IPS-NIHi7 (cell line): ENCODE measurements at regions not wholly inside any gene's neighbourhood (a gene's known extent, or its start where the extent isn't known, plus 50 kb on each side); places are given as distances from the start of the nearest gene placed in this dataset.
"Not testable (repeated sequence)": the region's sequence is repeated elsewhere in the genome, so short reads cannot be mapped to it uniquely, and the experiment has no call there.

Source experiments
- DNase-seq: peaks from one replicate; pipeline ENCODE4 v3.0.0; 2012; ENCODE audit warnings: mixed read lengths; ENCODE audit errors: extremely low spot score

DNA sequence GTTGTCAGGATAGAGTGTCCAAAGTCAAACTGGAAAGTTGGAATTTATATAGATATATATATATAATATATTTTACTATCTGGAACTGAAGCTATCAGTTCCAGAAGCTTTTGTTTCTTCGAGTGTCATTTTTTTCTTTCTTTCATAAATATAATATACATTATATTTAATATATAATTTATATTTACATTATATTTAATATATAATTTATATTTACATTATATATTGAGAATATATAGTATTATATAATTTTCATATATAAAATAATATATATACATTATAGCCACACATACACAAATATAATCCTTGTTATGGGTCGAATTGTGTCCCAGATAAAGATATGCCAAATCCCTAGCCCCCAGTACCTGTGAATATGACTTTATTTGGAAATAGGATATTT lies 842.3 kb upstream of the LRRC4C start:
- DNase-seq: no peak

DNA sequence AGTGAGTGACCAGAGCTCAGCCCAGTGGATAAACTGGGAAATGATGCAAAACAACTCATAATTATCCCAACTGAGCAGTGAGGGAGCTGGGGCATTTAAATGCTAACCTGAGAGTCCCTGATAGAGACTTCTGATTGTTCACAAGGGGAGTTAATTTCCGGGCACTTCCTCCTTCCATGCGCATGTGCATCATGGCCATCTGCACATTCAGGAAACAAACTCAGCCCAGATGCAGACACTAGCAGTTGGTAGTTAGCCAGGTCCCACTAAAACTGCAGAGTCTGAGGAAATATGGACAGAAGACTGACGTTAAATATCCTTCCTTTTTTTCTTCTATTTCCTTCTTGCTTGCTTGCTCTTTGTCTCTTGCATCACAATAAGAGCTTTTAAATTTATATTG lies 852.1 kb upstream of the LRRC4C start:
- DNase-seq: no peak

DNA sequence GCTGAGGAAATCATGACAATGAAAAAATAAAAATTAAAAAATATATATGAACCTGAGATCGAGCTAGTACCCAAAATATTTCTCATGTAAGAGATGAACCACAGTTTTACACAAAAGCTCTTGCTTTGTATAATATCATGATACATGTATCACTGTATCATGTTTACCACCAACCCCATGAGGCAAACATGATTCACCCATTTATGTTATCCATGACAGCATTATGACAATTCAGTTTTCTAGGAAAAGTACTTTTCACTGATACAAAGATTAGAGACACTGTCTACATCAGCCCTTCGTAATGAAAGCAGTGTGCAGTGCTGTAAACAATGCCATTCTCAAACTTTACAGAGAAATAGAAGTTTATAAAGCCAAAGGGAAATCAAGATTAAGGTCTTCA lies 852.5 kb upstream of the LRRC4C start:
- DNase-seq: no peak

DNA sequence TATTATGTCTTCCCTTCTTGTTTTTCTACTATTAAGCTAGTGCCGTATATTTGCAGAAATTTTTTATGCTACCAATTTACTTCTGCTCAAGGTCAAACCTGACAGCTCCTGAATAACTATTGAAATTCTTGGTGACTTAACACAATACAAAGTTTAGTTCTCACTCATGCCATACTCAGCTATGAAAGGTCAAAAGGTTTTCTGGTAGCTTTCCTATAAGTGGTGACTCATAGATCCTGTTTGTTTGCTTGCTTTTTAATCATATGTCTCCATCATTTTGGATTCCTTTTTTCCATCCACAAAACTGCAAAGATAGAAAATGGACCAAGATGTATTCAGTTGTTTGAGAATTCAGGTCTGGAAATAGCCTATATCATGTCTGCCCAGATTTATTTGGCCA lies 855.8 kb upstream of the LRRC4C start:
- DNase-seq: no peak

DNA sequence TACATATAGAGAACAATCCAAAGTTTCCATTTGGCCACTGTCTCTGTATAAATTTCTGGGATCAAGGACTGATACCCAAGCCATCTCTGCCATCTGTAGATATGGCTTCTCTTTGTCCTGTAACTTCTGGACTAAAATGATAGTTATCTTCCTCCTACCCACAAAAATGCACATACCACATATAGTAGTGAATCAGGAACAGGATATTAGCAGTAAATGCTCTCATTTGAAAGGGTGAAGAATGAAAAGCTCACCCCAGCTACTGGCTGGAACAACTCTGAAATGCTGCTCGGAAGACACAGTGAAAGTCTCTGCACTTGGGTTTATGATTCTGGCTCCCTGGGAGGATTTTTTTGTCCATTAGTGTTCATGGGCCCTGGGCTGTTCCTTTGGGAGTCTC lies 856.4 kb upstream of the LRRC4C start:
- DNase-seq: no peak

DNA sequence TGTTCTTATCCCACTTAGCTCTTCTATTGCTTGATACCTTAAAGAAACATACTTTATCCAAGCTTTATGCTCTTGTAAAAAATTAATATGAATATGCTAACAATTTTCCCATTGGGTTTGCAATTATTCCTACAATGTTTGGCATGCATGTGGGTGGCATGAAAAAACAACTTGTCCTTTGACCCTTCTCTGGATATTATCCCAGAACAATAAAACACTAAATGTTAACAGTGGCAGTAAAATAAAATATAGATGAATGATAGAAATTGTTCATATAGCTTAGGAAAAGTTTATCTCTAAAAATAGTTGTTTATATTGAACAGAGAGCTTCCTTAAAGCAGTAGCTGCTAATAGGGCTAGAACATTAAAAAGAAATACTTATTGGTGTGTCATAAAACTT lies 860.5 kb upstream of the LRRC4C start:
- no peak for DNase-seq

DNA sequence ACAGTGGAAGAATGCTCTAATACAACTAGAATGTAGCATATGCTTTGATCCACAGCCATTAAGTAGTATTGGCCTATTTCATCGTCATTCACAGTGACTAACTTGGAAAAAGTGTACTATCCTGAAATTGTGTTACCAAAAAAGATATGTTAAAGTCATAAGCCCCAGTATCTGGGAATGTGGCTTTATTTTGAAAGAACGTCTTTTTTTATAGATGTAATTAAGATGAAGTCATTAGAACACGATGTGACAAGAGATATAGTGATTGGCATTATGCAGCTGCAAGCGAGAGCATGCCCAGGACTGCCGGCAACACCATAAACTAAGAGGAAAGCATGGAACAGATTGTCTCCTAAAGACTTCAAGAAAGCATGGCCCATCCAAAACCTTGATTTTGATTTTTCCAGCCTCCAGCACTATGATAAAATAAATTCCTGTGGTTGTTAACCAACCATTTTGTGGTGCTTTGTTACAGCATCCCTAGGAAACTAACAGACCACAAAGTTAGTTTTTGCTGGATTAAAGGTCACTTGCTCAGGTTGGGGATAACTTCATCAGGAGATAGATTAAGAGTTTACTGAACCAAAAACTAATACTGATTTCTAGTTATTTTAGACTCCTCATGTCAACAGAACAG lies 870.6 kb upstream of the LRRC4C start:
- DNase-seq: no peak

DNA sequence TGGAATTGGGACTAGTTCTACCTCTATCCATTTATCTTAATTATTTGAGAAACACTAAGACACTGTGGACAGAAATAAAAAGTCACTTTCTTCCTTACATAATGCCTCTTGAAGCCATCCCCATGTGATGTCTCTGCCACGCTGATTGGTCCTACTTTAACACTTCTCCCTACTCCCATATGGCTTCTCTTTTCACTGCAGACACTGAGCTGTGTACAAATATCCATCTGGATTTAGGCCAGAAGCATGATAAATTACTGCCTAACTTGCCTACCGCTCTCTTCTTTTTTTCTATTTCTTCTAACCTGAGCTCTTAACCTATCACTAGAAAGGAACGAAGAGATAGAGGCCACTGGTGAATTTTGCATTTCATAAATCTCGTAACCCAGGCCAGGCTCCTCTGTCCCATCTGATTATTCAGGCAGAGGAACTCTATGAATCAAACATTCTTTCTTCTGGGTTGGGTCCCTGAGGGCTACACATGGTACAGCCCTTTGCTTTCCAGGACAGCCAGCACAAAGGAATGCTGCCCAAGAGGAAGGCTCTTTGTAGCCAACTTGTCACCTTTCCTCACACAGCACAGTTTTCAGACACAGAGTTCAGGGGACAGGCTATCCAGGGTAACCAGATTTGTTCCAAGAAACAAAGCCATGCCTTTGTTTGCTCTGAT lies 878.5 kb upstream of the LRRC4C start:
- no peak for DNase-seq

DNA sequence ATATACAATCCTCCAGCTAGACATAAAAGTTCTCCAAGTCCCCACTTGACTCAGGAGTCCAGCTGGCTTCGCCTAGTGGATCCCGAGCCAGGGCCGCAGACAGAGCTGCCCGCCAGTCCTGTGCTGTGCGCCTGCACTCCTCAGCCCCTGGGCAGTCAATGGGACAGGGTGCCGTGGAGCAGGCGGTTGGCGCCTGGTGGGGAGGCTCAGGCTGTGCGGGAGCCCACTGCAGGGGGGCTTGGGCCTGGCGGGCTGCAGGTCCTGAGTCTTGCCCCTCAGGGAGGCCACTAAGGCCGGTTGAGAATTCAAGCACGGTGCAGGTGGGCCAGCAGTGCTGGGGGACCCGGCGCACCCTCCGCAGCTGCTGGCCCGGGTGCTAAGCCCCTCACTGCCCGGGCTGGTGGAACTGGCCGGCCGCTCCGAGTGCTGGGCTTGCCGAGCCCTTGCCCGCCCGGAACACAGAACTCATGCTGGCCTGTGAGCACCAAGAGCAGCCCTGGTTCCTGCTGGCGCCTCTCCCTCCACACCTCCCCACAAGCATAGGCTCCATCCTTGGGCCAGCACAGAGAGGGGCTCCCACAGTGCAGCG lies 884.8 kb upstream of the LRRC4C start:
- no peak for DNase-seq

DNA sequence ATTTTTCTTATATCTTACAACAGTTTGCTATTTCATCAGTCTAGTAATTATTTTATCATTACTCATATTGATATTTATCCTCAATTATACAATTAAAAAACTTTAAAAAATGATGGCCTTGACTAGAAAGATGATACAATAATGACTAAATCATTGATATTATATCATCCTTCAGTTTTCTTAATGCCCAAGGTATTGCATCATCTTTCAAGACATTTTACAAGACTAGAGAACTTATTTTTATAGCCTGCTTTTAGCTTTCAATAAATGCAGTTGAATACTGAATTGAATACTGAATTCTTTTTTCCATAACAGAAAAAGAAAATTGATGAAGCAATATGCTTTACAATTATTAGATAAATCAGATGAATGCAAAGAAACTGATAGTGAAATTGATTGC lies 886.5 kb upstream of the LRRC4C start:
- DNase-seq: no peak

DNA sequence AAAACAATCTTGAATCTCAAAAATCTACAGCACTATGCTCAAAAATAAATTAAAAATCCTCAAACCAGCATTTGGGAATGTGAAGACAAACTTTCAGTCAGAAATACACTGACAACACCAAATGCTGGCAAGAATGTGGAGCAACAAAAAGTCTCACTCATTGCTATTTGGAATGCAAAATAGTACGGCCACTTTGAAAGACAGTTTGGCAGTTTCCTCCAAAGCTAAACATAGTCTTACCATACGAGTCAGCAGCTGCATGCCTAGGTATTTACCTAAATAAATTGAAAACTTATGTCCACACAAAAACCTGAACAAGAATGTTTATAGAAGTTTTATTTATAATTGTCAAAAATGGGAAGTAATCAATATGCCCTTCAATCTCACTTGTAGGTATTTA lies 904.2 kb upstream of the LRRC4C start:
- no peak for DNase-seq

DNA sequence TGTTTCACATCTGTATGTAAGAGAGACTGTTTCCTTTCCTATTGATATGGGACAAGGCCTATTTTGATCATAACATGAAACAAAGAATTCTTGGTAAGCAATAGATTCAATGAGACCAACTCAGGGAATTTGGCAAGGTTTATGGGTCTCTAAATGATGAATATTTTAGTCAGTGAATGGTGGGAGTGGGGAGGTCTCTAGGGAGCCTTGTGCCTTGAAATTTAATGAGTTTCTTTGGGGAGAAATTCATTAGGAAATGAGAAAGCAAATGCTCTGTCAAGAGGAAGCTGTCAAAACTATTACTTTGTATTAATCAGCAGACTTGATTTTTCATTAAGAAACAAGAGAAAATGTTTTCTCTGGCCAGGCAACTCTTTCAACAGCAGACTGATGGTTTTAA lies 921.7 kb upstream of the API5 start:
- DNase-seq: no peak

DNA sequence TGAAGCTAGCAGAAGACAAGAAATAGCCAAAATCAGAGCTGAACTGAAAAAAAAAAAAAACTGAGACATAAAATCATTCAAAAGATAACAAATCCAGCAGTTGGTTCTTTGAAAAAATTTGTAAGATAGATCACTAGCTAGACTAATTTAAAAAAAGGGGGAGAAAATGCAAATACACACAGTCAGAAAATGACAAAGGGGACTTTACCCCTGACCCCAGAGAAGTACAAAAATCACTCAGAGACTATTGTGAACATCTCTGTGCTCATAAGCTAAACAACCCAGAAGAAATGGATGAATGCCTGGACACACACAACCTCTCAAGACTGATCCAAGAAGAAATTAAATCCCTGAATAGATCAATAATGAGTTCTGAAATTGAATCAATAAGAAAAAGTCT lies 914.3 kb upstream of the API5 start:
- DNase-seq: no peak

DNA sequence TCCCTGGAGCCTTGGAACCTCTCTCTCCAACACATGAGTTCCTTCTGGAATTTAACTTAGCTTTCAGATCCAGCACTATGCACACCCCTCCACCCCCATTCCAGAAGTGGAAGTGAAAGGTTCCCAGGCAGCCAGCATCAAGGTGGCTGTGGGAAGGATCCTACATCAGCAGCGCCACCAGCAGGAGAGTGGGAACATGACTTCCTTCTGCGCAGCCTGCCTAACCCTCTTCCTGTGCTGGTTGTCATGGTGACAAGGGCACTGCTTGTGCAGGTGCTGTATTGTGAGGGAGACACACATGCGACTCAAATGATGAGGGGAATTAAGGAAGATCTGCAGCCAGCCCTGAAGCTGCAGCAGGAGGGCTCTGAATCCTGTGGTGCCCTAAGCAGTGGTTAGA lies 904.5 kb upstream of the API5 start:
- peak; percentile 91 for DNase-seq

DNA sequence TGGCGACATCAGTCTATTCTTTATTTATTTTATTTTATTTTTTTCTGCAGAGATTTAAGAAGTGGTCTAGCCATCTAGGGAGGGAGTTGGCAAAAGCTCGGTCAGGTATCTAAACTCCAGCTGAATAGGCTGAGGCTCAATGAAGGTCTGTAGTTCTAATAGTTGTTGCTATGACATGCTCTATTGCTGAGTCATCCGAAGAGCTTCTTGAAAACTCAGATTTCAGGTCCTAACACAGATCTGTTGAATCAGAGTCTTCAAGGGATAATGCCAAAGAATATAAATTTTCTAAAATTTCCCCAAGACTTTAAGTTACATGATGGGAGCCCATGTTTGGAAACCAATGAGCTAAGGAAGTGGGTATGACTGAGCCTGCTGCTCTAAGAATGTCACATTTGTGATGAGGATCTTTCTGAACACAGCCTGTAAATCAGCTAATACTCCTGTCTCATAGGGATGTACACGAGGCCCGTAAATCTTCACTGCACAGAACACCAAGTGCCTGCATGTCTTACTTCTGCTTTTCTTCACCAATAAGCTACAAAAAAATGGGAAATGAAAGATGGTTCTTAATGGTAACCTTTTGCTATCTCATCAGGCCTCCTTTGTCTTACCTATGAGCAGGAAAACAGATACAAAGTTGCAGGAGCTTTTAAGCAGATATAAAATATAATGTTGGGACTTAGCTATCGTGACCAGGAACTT lies 901.4 kb upstream of the API5 start:
- DNase-seq: no peak

DNA sequence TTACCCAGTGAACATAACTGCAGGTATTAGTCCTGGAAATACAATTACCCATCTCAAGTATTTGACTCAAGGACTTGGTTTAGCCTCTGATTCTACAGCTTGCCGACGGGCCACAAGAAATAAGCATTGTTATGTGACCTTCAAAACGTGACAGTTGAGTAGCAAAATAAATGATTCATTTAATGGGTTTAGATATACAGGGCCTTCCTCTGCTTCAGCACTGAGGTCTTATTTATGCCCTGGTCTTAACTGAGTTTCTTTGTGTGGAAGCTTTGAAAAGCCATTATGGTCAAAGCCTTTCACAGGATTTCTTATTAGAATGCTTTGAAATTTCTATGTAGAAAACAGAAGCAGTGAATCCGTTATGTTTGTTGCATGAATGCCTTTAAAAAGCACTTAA lies 899.2 kb upstream of the API5 start:
- DNase-seq: no peak

DNA sequence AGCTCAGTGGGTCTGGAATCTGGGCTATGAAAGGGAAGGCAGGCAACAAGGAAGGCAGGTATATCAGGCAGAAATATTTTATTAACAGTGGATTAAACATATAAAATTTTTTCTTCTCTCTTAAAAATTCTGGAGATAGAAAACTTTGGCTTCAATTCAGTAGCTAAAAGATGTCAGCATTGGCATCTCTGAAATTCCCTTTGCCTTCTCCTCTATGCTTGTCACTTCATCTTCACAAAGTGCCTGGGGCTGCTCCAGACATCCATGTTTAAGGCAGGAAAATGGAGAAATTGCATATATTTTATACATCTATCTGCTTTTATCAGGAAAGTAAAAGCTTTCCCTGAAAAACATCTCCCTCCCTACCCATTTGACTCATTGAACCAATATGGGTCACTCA lies 894.1 kb upstream of the API5 start:
- no peak for DNase-seq

DNA sequence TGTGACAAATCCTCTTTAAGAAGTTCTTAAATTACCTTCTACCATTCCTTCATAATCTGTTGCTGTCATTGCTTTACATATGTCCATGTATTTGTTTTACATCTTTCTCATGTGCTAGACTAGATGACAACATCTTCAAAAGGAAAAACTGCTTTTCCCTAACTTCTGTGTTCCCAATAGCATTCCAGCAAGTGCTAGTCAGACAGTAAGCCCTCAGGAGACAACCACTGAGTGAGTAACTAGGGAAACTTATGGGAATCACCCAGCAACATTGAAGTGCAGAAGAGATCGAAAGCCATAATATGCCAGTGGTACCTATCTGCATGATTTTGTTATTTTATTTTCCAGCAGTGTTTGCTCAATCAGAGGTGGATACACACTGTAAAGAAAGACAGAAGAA lies 889.7 kb upstream of the API5 start:
- DNase-seq: no peak

DNA sequence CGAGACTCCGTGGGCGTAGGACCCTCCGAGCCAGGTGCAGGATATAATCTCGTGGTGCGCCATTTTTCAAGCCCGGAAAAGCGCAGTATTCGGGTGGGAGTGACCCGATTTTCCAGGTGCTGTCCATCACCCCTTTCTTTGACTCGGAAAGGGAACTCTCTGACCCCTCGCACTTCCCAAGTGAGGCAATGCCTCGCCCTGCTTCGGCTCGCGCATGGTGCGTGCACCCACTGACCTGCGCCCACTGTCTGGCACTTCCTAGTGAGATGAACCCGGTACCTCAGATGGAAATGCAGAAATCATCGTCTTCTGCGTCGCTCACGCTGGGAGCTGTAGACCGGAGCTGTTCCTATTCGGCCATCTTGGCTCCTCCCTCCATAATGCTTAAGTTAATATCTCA lies 876.9 kb upstream of the API5 start:
- DNase-seq: not testable (repeated sequence)

DNA sequence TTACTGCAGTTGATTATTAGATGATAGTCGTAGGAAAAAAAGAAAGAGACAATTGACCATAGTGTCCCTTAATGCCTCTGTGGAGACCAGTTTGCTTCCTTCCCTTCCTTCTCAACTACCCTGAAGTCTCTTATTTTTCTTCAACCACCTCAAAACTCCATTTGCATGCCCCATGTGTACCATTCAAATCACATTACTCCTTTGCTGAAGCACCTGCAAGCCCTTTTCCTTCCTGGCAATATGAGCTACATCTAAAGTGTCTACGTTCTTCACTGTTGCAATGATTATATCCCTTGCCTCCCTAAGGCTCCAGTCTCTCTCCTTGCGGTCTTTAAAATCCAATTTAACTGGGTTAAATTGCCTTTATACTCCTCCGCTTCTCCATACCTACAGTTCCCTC lies 867.4 kb upstream of the API5 start:
- DNase-seq: no peak

DNA sequence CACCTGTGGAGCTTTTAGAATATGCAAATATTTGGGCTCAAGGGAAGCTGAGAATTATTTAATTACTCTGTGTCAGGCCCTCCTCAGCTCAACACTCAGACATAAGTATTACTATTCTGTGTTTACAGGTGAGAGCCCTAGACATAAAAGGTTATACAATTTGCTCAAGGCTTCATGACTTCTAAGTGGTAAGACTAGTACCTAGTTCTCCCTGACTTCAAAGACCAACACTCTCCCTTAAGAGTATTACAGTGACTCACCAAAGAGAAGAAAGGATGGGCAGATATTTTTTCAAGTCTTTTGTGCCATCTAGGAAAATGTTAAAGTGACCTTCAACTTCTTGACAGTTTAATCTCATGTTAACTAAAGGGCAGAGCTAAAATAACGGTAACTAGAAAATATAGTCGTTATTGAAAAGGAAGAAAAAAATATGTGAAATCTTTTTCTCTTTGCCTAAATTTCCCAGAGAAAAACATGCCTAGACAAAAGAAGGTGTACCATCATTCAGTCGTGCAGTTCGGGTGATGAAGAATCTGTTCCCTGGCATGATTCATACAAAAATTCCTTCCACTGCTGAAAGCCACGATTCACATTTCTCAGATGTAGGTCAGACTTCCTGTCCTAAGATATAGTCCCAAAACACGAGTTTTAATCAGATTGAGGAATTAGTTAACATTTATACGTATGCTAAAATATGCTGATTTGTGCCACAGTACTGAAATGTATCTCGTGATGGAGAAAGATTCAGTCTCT lies 849.1 kb upstream of the API5 start:
- no peak for DNase-seq

DNA sequence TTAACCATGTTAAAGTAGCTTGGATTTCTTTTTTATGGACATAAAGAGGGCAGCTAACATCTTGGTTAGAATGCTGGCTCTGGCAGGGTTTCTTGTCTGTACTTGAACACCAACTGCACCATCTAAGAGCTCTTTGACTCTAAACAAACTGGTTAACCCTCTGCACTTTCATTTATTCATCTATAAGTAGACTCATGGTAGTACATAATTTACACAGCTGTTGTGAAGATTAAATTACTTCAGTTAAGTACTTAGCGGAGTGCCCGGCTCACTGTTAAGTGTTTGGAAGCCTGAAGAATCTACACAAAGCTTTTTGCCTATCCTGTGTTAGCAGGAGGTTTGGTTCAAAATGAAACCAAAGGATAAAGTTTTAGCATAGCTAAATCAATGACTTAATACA lies 846.2 kb upstream of the API5 start:
- no peak for DNase-seq
